Kidney (tissue), 13 donors: ENCODE measurements at regions not wholly inside any gene's neighbourhood (a gene's known extent, or its start where the extent isn't known, plus 50 kb on each side); places are given as distances from the start of the nearest gene placed in this dataset.

Source experiments
- DNase-seq, 5 donors: peaks; one replicate each; pipeline ENCODE4 v3.0.0-alpha.2; 2013 to 2020
- FAIRE-seq: peaks from 2 replicates; lab custom pipeline; 2012; peaks lifted over from hg19 to GRCh38; lab: Jason Lieb, UNC
- H3K27ac ChIP-seq, 2 donors: one replicate each; pipeline ENCODE4 v1.7.0; 2013; ENCODE audit warnings: low read depth in 2 of 2, low read length in 2 of 2, inconsistent platforms in 1 of 2
- H3K27me3 ChIP-seq: one replicate; pipeline ENCODE4 v1.7.1; 2013; ENCODE audit warnings: low read length, inconsistent platforms; ENCODE audit not compliant: control insufficient read depth, insufficient read depth
- H3K36me3 ChIP-seq, 3 donors: one replicate each; pipeline versions ENCODE4 v1.7.0 to v1.7.1; 2013; ENCODE audit warnings: low read length in 3 of 3, control low read depth in 1 of 3, inconsistent platforms in 1 of 3; ENCODE audit not compliant: insufficient read depth in 3 of 3, control insufficient read depth in 2 of 3
- H3K4me1 ChIP-seq, 3 donors: one replicate each; pipeline versions ENCODE4 v1.7.0 to v1.7.1; 2013; ENCODE audit warnings: low read length in 3 of 3, inconsistent platforms in 1 of 3, low read depth in 1 of 3; ENCODE audit not compliant: control insufficient read depth in 2 of 3, insufficient read depth in 2 of 3
- H3K4me3 ChIP-seq, 3 donors: one replicate each; pipeline versions ENCODE4 v1.7.0 to v1.8.1; 2013; ENCODE audit warnings: low read length in 3 of 3, control low read depth in 1 of 3, inconsistent platforms in 1 of 3
- H3K9ac ChIP-seq, 3 donors: one replicate each; pipeline versions ENCODE4 v1.7.0 to v1.7.1; 2013; ENCODE audit warnings: low read length in 3 of 3, control low read depth in 1 of 3, inconsistent platforms in 1 of 3
- H3K9me3 ChIP-seq, 3 donors: one replicate each; pipeline versions ENCODE4 v1.7.0 to v1.7.1; 2013; ENCODE audit warnings: low read length in 3 of 3, control low read depth in 1 of 3, inconsistent platforms in 1 of 3; ENCODE audit not compliant: control insufficient read depth in 2 of 3, insufficient read depth in 1 of 3
- CTCF ChIP-seq: IDR thresholded peaks from 3 replicates; pipeline ENCODE4 v1.5.1; 2012; ENCODE audit warnings: mild to moderate bottlenecking, moderate library complexity, borderline replicate concordance; ENCODE audit not compliant: insufficient read depth; ENCODE audit errors: extremely low read depth
- intact Hi-C: fragments of 100-400 bp; cut with DNase I; formaldehyde crosslinking; loops from one replicate; pipeline ENCODE4 v1.11.1; 2022
- donor health status: control.
- donor health status: control.
- donor health status: control.
- donor health status: control.
- donor health status: control.
- donor health status: DM: yes; HTN: yes; CAD: no.
- donor health status: Normal renal cell carcinoma (clear cell type).

GRCh38 chr6:9315966-9316650 is 880.8 kb upstream of the SLC35B3 start:
- Histone ChIP-seq H3K36me3 (no peaks in the 10 kb centered on the region), H3K4me1 (no peaks in the 10 kb centered on the region), H3K9ac (no peak overlapping the region), H3K9me3 (no peaks in the 10 kb centered on the region), H3K4me3 (no peak overlapping the region), H3K27me3 (no peaks in the 10 kb centered on the region), H3K27ac (no peak overlapping the region)
- intact Hi-C loops = no loop called here
- FAIRE-seq (no peak), DNase-seq (no peak)
- TF ChIP-seq CTCF = no peak

GRCh38 chr6:9308284-9308683 is 872.9 kb upstream of the SLC35B3 start:
- no peak for TF ChIP-seq CTCF
- Histone ChIP-seq H3K4me3 (no peak overlapping the region), H3K4me1 (no peaks in the 10 kb centered on the region), H3K9ac (no peak overlapping the region), H3K9me3 (no peaks in the 10 kb centered on the region), H3K36me3 (no peaks in the 10 kb centered on the region), H3K27me3 (no peaks in the 10 kb centered on the region), H3K27ac (no peak overlapping the region)
- DNase-seq (no peak), FAIRE-seq (no peak)
- intact Hi-C loops = no loop called here

DNA sequence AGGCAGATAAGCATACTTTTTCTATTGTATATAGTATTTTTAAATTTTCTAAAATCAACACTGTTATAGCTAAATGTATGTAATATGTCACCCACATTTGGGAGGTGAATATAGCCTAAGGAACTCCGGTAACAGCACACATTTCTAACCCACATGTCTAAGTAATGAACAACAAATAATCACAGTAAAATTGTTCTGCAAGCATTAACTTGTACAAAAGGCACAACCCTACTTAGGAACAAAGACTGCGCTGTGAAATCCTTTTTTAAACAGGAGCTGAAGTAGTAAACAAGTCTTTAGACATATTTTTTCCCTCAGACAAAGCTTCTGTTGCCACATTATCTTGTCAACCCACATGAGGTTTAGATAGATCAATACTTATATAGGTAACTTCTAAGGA is 872.4 kb upstream of the SLC35B3 start:
- no peak for TF ChIP-seq CTCF
- DNase-seq = no peak
- Histone ChIP-seq H3K27me3 (no peaks in the 10 kb centered on the region), H3K4me1 (no peaks in the 10 kb centered on the region), H3K36me3 (no peaks in the 10 kb centered on the region), H3K9me3 (no peaks in the 10 kb centered on the region), H3K4me3 (no peak overlapping the region), H3K27ac (no peak overlapping the region), H3K9ac (no peak overlapping the region)
- intact Hi-C loops = no loop called here
- FAIRE-seq = no peak

DNA sequence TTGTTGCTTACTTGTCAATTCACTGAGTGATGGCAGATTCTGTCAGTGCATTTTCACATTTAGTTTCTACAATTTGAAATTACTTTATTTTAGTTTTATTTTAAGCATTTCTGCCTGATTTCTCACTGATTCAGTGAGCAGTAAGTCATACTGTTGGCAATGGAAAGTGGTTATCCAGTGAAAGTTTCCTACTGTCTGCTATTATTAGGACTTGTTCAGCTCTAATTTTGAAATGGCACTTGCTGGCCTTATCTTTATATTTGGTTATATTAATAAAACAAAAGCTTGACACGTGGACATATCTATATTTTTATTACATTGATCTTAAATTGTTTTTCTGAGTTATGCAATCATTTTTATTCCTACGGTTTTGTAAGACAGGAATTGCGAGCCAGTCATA is 871.8 kb upstream of the SLC35B3 start:
- intact Hi-C loops = no loop called here

More for the DNA sequence above, 871.8 kb upstream of the SLC35B3 start:
- Histone ChIP-seq H3K4me1 (no peaks in the 10 kb centered on the region), H3K27ac (no peak overlapping the region), H3K9ac (no peak overlapping the region), H3K9me3 (no peaks in the 10 kb centered on the region), H3K27me3 (no peaks in the 10 kb centered on the region), H3K36me3 (no peaks in the 10 kb centered on the region), H3K4me3 (no peak overlapping the region)
- TF ChIP-seq CTCF = no peak
- FAIRE-seq (no peak), DNase-seq (no peak)
